NCI-H2196 (cell line): ENCODE measurements at regions not wholly inside any gene's neighbourhood (a gene's known extent, or its start where the extent isn't known, plus 50 kb on each side); places are given as distances from the start of the nearest gene placed in this dataset.
"Not testable (repeated sequence)": the region's sequence is repeated elsewhere in the genome, so short reads cannot be mapped to it uniquely, and the experiment has no call there.

Source experiments
- DNase-seq: peaks from one replicate; lab custom pipeline; 2025; ENCODE audit not compliant: unreplicated experiment; lab: John Stamatoyannopoulos, UW

DNA sequence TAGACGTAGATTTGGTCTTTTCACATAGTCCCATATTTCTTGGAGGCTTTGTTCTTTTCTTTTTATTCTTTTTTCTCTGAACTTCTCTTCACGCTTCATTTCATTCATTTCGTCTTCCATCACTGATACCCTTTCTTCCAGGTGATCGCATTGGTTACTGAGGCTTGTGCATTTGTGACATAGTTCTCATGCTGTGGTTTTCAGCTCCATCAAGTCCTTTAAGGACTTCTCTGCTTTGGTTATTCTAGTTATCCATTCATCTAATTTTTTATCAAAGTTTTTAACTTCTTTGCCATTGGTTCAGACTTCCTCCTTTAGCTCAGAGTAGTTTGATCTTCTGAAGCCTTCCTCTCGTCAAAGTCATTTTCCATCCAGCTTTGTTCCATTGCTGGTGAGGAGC lies 125.8 kb downstream of the PRL start:
- not testable (repeated sequence) for DNase-seq

DNA sequence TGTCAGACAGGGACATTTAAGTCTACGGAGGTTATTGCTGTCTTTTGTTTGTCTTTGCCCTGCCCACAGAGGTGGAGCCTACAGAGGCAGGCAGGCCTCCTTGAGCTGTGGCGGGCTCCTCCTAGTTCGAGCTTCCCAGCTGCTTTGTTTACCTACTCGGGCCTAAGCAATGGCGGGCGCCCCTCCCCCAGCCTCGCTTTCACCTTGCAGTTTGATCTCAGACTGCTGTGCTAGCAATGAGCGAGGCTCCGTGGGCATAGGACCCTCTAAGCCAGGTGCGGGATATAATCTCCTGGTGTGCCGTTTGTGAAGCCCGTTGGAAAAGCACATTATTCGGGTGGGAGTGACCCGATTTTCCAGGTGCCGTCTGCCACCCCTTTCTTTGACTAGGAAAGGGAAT lies 125.0 kb downstream of the PRL start:
- not testable (repeated sequence) for DNase-seq

GRCh38 chr6:22173311-22173710 lies 123.5 kb downstream of the PRL start:
- no peak for DNase-seq

GRCh38 chr6:22180250-22180649 lies 116.6 kb downstream of the PRL start:
- DNase-seq, result not testable (repeated sequence)

GRCh38 chr6:22184371-22184770 lies 112.5 kb downstream of the PRL start:
- DNase-seq, result no peak

GRCh38 chr6:22189946-22190345 lies 106.9 kb downstream of the PRL start:
- DNase-seq, result no peak

DNA sequence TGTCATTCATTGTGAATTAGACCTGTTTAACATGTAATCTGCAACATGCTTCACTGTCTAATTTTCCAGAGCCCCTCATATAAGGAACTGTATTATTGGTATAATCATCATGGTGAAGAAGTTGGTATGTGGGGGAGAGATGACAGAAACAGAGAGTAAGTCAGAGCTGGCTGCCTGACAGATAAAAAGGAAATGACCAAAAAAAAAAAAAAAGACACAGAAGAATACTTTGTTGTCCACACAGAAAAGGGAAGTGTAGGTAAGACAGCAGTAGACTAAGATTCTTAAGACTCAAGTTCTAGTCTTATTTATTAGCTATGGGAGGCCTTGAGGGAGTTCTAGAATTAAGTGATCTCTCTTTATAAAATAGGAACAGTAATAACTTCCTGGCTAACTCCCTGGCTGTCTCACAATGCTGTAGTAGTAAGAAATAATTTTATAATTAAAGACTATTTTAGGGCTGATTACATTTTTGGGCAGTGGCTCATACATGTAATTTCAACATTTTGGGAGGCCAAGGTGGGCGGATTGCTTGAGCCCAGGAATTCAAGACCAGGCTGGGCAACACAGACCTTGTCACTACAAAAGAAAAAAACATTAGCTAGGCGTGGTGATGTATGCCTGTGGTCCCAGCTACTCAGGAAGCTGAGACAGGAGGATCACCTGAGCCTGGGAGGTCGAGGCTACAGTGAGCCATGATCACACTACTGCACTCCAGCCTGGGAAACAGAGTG lies 102.5 kb downstream of the PRL start:
- no peak for DNase-seq

DNA sequence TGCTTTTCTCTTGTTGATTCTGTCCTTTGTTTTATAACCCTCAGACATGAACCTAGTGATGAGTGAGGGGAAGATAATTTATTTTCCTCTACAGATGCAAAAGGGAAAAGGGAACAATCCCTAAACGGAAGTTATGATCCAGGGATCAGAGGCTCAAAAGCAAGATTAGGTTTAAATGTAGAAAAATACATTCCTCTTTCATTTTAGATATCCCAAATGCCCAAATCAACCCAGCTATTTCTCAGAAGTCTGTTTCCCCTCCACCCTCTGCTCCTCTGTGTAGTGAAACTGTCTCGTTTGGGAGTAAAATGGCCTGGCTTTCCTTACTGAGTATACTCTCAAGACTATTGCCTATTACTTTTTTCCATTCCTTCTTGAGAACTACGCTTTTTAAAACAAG lies 97.1 kb downstream of the PRL start:
- DNase-seq, result no peak

DNA sequence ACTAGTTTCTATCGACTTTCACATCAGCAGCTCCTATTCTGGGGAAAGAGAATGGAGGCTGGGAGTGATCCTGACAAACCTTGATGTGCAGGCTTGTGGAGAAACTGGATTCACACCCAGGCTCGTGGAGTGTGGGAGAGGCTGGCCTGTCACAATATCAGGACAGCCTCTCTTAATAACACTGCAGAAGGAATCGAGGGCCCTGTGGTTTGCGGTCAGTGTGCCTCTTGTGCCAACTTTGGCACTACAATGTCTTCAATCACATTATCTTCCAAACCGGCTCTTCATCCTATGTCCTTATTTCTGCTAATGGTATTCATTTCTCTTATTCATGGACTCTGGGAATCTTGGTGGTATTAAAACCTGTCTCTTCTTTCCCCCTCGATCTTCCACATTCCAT lies 92.7 kb downstream of the PRL start:
- no peak for DNase-seq

GRCh38 chr6:22205266-22205665 lies 91.6 kb downstream of the PRL start:
- no peak for DNase-seq

GRCh38 chr6:22206106-22206505 lies 90.7 kb downstream of the PRL start:
- DNase-seq, result no peak

GRCh38 chr6:22208026-22208425 lies 88.8 kb downstream of the PRL start:
- DNase-seq, result no peak

GRCh38 chr6:22214314-22214713 lies 82.5 kb downstream of the PRL start:
- no peak for DNase-seq

GRCh38 chr6:22215474-22215873 lies 81.4 kb downstream of the PRL start:
- not testable (repeated sequence) for DNase-seq

DNA sequence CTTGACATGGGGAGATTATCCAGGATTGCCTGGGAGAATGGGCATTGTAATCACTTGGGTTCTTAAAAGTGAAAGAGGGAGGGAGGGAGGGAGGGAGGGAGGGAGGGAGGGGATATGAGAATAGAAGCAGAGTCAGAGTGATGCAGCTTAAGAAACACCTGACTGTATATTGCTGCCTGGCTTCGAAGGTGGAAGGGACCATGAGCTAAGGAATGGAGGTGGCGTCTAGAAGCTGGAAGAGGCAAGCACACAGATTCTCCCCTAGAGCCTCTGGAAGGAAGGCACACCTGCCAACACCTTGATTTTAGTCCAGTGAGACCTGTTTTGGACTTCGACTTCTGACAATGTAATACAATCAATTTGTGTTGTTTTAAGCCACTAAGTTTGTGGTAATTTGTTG lies 78.4 kb downstream of the PRL start:
- DNase-seq, result no peak

DNA sequence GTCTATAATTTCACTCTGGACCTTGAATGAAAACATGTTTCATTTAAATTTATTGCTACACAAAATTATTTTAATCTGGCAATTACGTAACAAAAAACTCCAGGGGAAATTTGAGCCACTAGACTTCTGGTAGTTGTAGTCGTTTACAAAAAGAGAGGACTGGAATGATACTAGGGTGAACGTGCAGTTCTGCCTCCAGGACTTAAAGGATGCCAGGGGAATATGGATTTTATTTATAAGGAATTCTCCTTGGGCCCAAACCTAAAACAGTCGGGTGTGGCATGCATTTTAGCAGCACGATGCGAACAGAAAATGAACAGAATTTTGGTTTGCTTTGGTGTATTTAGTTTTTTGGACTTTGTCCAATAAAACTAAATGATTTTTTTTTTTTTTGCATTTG lies 76.9 kb downstream of the PRL start:
- no peak for DNase-seq

DNA sequence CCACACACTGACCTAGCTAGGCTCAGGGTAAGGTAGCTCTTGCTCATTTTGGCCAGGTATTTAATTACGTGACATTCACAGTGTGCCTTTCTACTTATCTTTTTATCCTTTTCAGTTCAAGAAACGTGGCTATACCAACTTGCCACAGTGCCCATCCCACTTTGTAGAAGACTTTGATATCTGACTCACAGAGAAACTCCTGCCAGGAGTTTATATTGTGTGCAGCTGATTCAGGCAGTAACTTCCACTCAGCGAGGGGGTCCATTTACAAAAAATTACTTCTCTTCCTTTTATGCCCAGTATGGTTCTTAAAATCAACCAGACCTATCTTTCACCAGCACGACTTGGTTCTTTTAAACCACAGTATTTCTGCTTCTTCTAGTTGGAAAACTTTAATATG lies 75.6 kb downstream of the PRL start:
- no peak for DNase-seq

GRCh38 chr6:22221630-22222029 lies 75.2 kb downstream of the PRL start:
- no peak for DNase-seq

DNA sequence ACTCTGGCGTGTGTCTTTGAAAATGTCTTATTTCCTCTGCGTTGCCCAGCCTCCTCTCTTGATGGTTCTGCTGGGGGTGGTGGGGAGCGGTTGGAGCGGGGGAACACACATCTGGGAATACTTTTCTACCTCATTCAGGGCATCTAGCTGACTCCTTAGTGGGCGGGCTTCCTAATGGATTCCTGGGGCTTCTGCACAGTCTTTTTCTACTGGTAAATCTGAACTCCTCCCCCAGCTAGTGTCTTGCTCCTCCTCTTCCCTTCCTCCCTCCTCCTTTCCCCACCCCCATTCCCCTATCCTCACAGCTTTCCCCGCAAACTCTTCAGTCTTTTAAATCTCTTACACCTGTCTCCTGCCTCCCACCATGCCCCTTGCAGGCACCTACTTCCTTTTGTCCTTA lies 74.4 kb downstream of the PRL start:
- no peak for DNase-seq

GRCh38 chr6:22227824-22228610 lies 68.8 kb downstream of the PRL start:
- DNase-seq, result no peak

DNA sequence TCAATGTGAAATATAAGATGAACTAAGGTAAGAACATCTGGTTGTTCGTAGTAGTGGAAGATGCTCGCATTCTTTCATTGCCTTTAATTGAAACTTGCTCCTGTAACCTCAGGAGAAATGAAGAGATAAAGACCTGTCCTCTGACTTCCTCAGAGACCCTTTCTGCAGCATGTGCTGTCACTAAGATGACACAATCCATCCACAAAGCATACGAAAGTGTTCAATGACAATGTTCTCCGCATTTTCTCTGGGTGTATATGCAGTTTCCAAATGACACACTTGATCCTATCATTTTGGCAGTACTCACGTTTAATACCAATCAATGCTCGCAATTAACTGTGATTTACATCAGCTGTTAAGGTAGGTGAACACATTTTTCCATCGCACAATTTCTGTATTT lies 65.8 kb downstream of the PRL start:
- DNase-seq, result no peak

DNA sequence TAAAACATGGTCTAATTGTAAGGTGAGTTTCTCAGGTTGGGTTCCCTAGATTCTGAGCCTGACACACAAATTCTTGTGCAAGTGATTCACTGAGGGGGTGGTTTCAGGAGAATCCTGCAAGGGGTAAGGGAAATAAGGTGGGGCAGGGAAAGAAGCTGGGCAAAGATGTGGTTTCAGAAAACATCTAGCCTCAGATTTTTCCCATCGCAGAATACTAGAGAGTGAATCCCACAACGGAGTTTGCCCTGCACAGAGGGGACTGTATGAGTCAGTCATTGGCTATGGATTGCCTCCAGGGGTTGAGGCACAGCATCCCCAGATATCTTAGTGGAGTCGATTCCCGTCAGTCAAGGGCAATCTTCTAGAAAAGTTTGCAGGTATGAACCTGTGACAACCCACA lies 65.2 kb downstream of the PRL start:
- DNase-seq, result no peak
